ENCODE measurements at regions not wholly inside any gene's neighbourhood (a gene's known extent, or its start where the extent isn't known, plus 50 kb on each side); places are given as distances from the start of the nearest gene placed in this dataset.

DNA sequence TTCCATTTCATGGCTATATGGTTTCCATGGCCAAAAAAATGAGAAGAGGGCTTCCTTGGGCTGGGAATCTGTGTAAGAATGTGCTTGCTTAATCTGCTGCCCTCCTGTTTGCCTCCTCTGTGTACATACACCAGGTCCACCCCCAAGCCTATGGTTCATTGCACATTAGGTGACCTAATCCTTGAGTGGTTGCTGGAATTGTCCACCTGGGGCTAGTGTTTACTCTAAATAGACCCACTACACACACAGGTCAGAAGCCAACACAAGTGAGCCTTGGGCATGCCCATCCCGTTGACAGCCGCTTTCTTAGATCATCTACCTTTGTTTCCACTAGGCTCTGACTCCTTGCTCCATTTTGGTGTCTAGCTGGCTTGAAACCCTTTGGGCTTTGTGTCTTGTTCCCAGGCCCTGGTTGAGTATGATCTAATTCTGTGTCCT lies 59.2 kb upstream of the ATL2 start:
- no peaks in the 10 kb centered on the region for H3K9me3 ChIP-seq (ENCODE audit: insufficient read depth, low read length, severe bottlenecking)
- no peaks in the 10 kb centered on the region for H3K36me3 ChIP-seq (ENCODE audit: insufficient read depth, low read length)
- no peak overlapping the region for H3K4me2 ChIP-seq (ENCODE audit: insufficient read depth, low read length)
- DNase-seq = no peak
- H3K4me3 ChIP-seq (ENCODE audit: low read depth in 1 of 2, low read length in 2 of 2) = no peak overlapping the region
- no peak for ATAC-seq (ENCODE audit: insufficient read depth, low read depth)
- TF ChIP-seq CTCF (IDR thresholded peaks at IDR 0.05; ENCODE audit: borderline replicate concordance, extremely low read depth, low read length, poor library complexity, severe bottlenecking) (no peak), EZH2 (IDR thresholded peaks at IDR 0.05; ENCODE audit: borderline replicate concordance, low read depth, low read length, severe bottlenecking) (no peak)
- H3K27me3 ChIP-seq (ENCODE audit: insufficient read depth, low read length, poor library complexity) = no peaks in the 10 kb centered on the region
- no peaks in the 10 kb centered on the region for H4K20me1 ChIP-seq (ENCODE audit: insufficient read depth, low read length)
- no peaks in the 10 kb centered on the region for H3K79me2 ChIP-seq (ENCODE audit: insufficient read depth, low read length)
- no peak overlapping the region for H3K27ac ChIP-seq (ENCODE audit: low read length)
- H3K9ac ChIP-seq (ENCODE audit: low read depth, low read length) = no peak overlapping the region
- H3K4me1 ChIP-seq (ENCODE audit: insufficient read depth, low read length) = no peaks in the 10 kb centered on the region
- no peak overlapping the region for H2AFZ ChIP-seq (ENCODE audit: low read depth, low read length)

GRCh38 chr2:38435775-38436174 lies 58.7 kb upstream of the ATL2 start:
- no peaks in the 10 kb centered on the region for H3K27me3 ChIP-seq (ENCODE audit: insufficient read depth, low read length, poor library complexity)
- DNase-seq (no peak), ATAC-seq (ENCODE audit: insufficient read depth, low read depth) (no peak)
- no peak overlapping the region for H2AFZ ChIP-seq (ENCODE audit: low read depth, low read length)
- no peaks in the 10 kb centered on the region for H3K36me3 ChIP-seq (ENCODE audit: insufficient read depth, low read length)
- no peak overlapping the region for H3K4me2 ChIP-seq (ENCODE audit: insufficient read depth, low read length)
- no peak overlapping the region for H3K27ac ChIP-seq (ENCODE audit: low read length)
- no peaks in the 10 kb centered on the region for H3K79me2 ChIP-seq (ENCODE audit: insufficient read depth, low read length)
- H4K20me1 ChIP-seq (ENCODE audit: insufficient read depth, low read length) = no peaks in the 10 kb centered on the region
- H3K4me1 ChIP-seq (ENCODE audit: insufficient read depth, low read length) = no peaks in the 10 kb centered on the region
- H3K9ac ChIP-seq (ENCODE audit: low read depth, low read length) = no peak overlapping the region
- H3K9me3 ChIP-seq (ENCODE audit: insufficient read depth, low read length, severe bottlenecking) = no peaks in the 10 kb centered on the region
- H3K4me3 ChIP-seq (ENCODE audit: low read depth in 1 of 2, low read length in 2 of 2) = no peak overlapping the region
- TF ChIP-seq EZH2 (IDR thresholded peaks at IDR 0.05; ENCODE audit: borderline replicate concordance, low read depth, low read length, severe bottlenecking) (no peak), CTCF (IDR thresholded peaks at IDR 0.05; ENCODE audit: borderline replicate concordance, extremely low read depth, low read length, poor library complexity, severe bottlenecking) (no peak)

- ATAC-seq (ENCODE audit: insufficient read depth, low read depth) (no peak), DNase-seq (no peak)
- Histone ChIP-seq H3K4me1 (ENCODE audit: insufficient read depth, low read length) (no peaks in the 10 kb centered on the region), H3K79me2 (ENCODE audit: insufficient read depth, low read length) (no peaks in the 10 kb centered on the region), H3K27me3 (ENCODE audit: insufficient read depth, low read length, poor library complexity) (no peaks in the 10 kb centered on the region), H3K27ac (ENCODE audit: low read length) (no peak overlapping the region), H3K4me3 (ENCODE audit: low read depth in 1 of 2, low read length in 2 of 2) (no peak overlapping the region), H3K36me3 (ENCODE audit: insufficient read depth, low read length) (no peaks in the 10 kb centered on the region), H3K4me2 (ENCODE audit: insufficient read depth, low read length) (no peak overlapping the region), H3K9me3 (ENCODE audit: insufficient read depth, low read length, severe bottlenecking) (no peaks in the 10 kb centered on the region), H4K20me1 (ENCODE audit: insufficient read depth, low read length) (no peaks in the 10 kb centered on the region), H3K9ac (ENCODE audit: low read depth, low read length) (no peak overlapping the region), H2AFZ (ENCODE audit: low read depth, low read length) (no peak overlapping the region)
- no peak for TF ChIP-seq CTCF (IDR thresholded peaks at IDR 0.05; ENCODE audit: borderline replicate concordance, extremely low read depth, low read length, poor library complexity, severe bottlenecking)
- no peak for TF ChIP-seq EZH2 (IDR thresholded peaks at IDR 0.05; ENCODE audit: borderline replicate concordance, low read depth, low read length, severe bottlenecking)
These were observed 57.5 kb upstream of the ATL2 start for GRCh38 chr2:38434595-38434994.

- H3K4me3 ChIP-seq (ENCODE audit: low read depth in 1 of 2, low read length in 2 of 2) = no peak overlapping the region
- ATAC-seq (ENCODE audit: insufficient read depth, low read depth) (no peak), DNase-seq (no peak)
- H3K27me3 ChIP-seq (ENCODE audit: insufficient read depth, low read length, poor library complexity) = no peaks in the 10 kb centered on the region
- no peak overlapping the region for H3K9ac ChIP-seq (ENCODE audit: low read depth, low read length)
- no peaks in the 10 kb centered on the region for H3K4me1 ChIP-seq (ENCODE audit: insufficient read depth, low read length)
- H3K36me3 ChIP-seq (ENCODE audit: insufficient read depth, low read length) = no peaks in the 10 kb centered on the region
- H3K79me2 ChIP-seq (ENCODE audit: insufficient read depth, low read length) = no peaks in the 10 kb centered on the region
- H3K27ac ChIP-seq (ENCODE audit: low read length) = no peak overlapping the region
- no peaks in the 10 kb centered on the region for H3K9me3 ChIP-seq (ENCODE audit: insufficient read depth, low read length, severe bottlenecking)
- no peak for TF ChIP-seq EZH2 (IDR thresholded peaks at IDR 0.05; ENCODE audit: borderline replicate concordance, low read depth, low read length, severe bottlenecking)
- no peak for TF ChIP-seq CTCF (IDR thresholded peaks at IDR 0.05; ENCODE audit: borderline replicate concordance, extremely low read depth, low read length, poor library complexity, severe bottlenecking)
- H4K20me1 ChIP-seq (ENCODE audit: insufficient read depth, low read length) = no peaks in the 10 kb centered on the region
- H3K4me2 ChIP-seq (ENCODE audit: insufficient read depth, low read length) = no peak overlapping the region
- H2AFZ ChIP-seq (ENCODE audit: low read depth, low read length) = no peak overlapping the region
These were observed 56.5 kb upstream of the ATL2 start for GRCh38 chr2:38433607-38433975.

Measured in DND-41 (cell line).